Endothelial cell of umbilical vein (primary cell): ENCODE measurements at regions not wholly inside any gene's neighbourhood (a gene's known extent, or its start where the extent isn't known, plus 50 kb on each side); places are given as distances from the start of the nearest gene placed in this dataset.

Experiments used
- BruUV-seq: library from RNA; stranded (reverse); fragments of 400-500 nt; replicated peaks from 2 replicates; lab custom pipeline; 2021; lab: Mats Ljungman, UMichigan
- CTCF ChIA-PET: fragments of 300-600, 350-600 bp; sonication (Branson Sonifier 250); formaldehyde crosslinking; loops from one replicate; lab custom pipeline; 2021; ENCODE audit warnings: antibody characterized with exemption, inconsistent platforms; lab: Charles Lee
- POLR2A ChIA-PET: fragments of 300-600, 350-600 bp; sonication (Branson Sonifier 250); formaldehyde crosslinking; loops from one replicate; lab custom pipeline; 2021; ENCODE audit warnings: antibody characterized with exemption, inconsistent platforms; lab: Charles Lee
- DNase-seq: peaks from one replicate; pipeline ENCODE4 v3.0.0-alpha.2; 2011; ENCODE audit warnings: low read depth, low spot score
- FAIRE-seq: peaks from 2 replicates; lab custom pipeline; 2011; peaks lifted over from hg19 to GRCh38; lab: Jason Lieb, UNC
- H2AFZ ChIP-seq: 2 replicates; pipeline ENCODE4 v1.6.0; 2012; ENCODE audit warnings: low read depth, low read length, control low read depth, inconsistent platforms
- H3K27ac ChIP-seq: 2 replicates; pipeline ENCODE4 v1.5.1; 2011; ENCODE audit warnings: low read depth, mild to moderate bottlenecking, control low read depth, low read length, moderate library complexity; ENCODE audit not compliant: insufficient read depth
- H3K27me3 ChIP-seq, 2 experiments: 2 replicates each; pipeline versions ENCODE4 v1.6.0 to v1.6.1; 2011; ENCODE audit warnings: low read length in 2 of 2, mixed read lengths in 1 of 2; ENCODE audit not compliant: control insufficient read depth in 2 of 2, insufficient read depth in 2 of 2
- H3K36me3 ChIP-seq, 2 experiments: 2 replicates in 1 of 2; 3 replicates in 1 of 2; pipeline ENCODE4 v1.5.1; 2011; ENCODE audit warnings: low read length in 2 of 2, mild to moderate bottlenecking in 1 of 2, moderate library complexity in 1 of 2; ENCODE audit not compliant: control insufficient read depth in 2 of 2, insufficient read depth in 2 of 2; ENCODE audit errors: extremely low read depth in 1 of 2
- H3K4me1 ChIP-seq: 3 replicates; pipeline ENCODE4 v1.5.1; 2011; ENCODE audit warnings: mild to moderate bottlenecking, low read length; ENCODE audit not compliant: control insufficient read depth, insufficient read depth; ENCODE audit errors: extremely low read depth
- H3K4me2 ChIP-seq: 2 replicates; pipeline ENCODE4 v1.6.1; 2011; ENCODE audit warnings: low read length, control low read depth, mixed read lengths; ENCODE audit not compliant: insufficient read depth
- H3K4me3 ChIP-seq, 3 experiments: fragments of 200-600 bp in 1 of 3; sonication (generic), shearing (Covaris generic) in 1 of 3; replicated peaks in 1 of 3; 2 replicates each; pipeline ENCODE4 v1.5.1; 2011 to 2016; ENCODE audit warnings: control low read depth in 3 of 3, low read length in 3 of 3, mild to moderate bottlenecking in 2 of 3, inconsistent platforms in 1 of 3, low read depth in 1 of 3, moderate library complexity in 1 of 3; ENCODE audit not compliant: insufficient read depth in 1 of 3
- H3K79me2 ChIP-seq: 2 replicates; pipeline ENCODE4 v1.6.0; 2012; ENCODE audit warnings: low read length, inconsistent platforms; ENCODE audit not compliant: control insufficient read depth, insufficient read depth
- H3K9ac ChIP-seq: replicated peaks from 2 replicates; pipeline ENCODE3; 2011; ENCODE audit warnings: low read length, control low read depth; ENCODE audit not compliant: insufficient read depth; ENCODE audit errors: extremely low read depth
- H3K9me1 ChIP-seq: replicated peaks from 3 replicates; pipeline ENCODE4 v1.6.0; 2011; ENCODE audit warnings: mild to moderate bottlenecking, low read length; ENCODE audit not compliant: control insufficient read depth, insufficient read depth; ENCODE audit errors: extremely low read depth
- H3K9me3 ChIP-seq: replicated peaks from 2 replicates; pipeline ENCODE4 v1.5.1; 2012; ENCODE audit warnings: low read length, inconsistent platforms; ENCODE audit not compliant: control insufficient read depth, insufficient read depth
- H4K20me1 ChIP-seq: replicated peaks from 2 replicates; pipeline ENCODE3; 2011; ENCODE audit warnings: mild to moderate bottlenecking, low read length; ENCODE audit not compliant: control insufficient read depth, insufficient read depth; ENCODE audit errors: extremely low read depth
- CTCF ChIP-seq, 2 donors: IDR thresholded peaks; 1 replicate in 1 of 2; 2 replicates in 1 of 2; pipeline ENCODE4 v1.5.1; 2011; ENCODE audit warnings: low read length in 2 of 2, mild to moderate bottlenecking in 2 of 2, moderate library complexity in 2 of 2, control low read depth in 1 of 2, inconsistent platforms in 1 of 2, low read depth in 1 of 2; ENCODE audit not compliant: insufficient read depth in 1 of 2; ENCODE audit errors: extremely low read depth in 1 of 2
- EZH2 ChIP-seq: IDR thresholded peaks from 2 replicates; pipeline ENCODE4 v1.6.1; 2012; ENCODE audit warnings: borderline replicate concordance, low read depth, mild to moderate bottlenecking, moderate library complexity, low read length, inconsistent platforms; ENCODE audit not compliant: severe bottlenecking
- FOS ChIP-seq: IDR thresholded peaks from 2 replicates; pipeline ENCODE4 v1.6.1; 2011; ENCODE audit warnings: mild to moderate bottlenecking, low read length, moderate library complexity, borderline replicate concordance; ENCODE audit not compliant: insufficient read depth
- GATA2 ChIP-seq: IDR thresholded peaks from 2 replicates; pipeline ENCODE4 v1.7.0; 2011; ENCODE audit warnings: low read depth, mild to moderate bottlenecking, moderate library complexity, mixed read lengths, low read length; ENCODE audit not compliant: insufficient read length, insufficient read depth
- JUN ChIP-seq: IDR thresholded peaks from 2 replicates; pipeline ENCODE4 v1.6.1; 2011; ENCODE audit warnings: borderline replicate concordance, low read depth; ENCODE audit not compliant: insufficient read length, insufficient read depth
- MAX ChIP-seq: IDR thresholded peaks from 2 replicates; pipeline ENCODE4 v1.6.1; 2011; ENCODE audit not compliant: insufficient read depth, insufficient read length
- MYC ChIP-seq: IDR thresholded peaks from one replicate; pipeline ENCODE4 v1.6.1; 2011; ENCODE audit warnings: mild to moderate bottlenecking, low read depth, low read length
- POLR2A ChIP-seq: IDR thresholded peaks from 2 replicates; pipeline ENCODE4 v1.6.1; 2012; ENCODE audit warnings: low read depth, mild to moderate bottlenecking, control low read depth, low read length
- POLR2AphosphoS5 ChIP-seq: IDR thresholded peaks from 2 replicates; pipeline ENCODE4 v1.6.1; 2012; ENCODE audit warnings: low read depth, mild to moderate bottlenecking, control low read depth, low read length, moderate library complexity; ENCODE audit not compliant: insufficient read depth
- dilution Hi-C: fragments of 300-500 bp; cut with MboI; formaldehyde crosslinking; loops from one replicate; pipeline ENCODE4 v1.15.0; 2019; ENCODE audit warnings: low sequenced_read_pairs; ENCODE audit not compliant: extremely low pct_ligation_motif_present
- intact Hi-C: fragments of 100-400 bp; cut with micrococcal nuclease; formaldehyde crosslinking; loops from one replicate; pipeline ENCODE4 v1.10.0; 2022

GRCh38 chr3:109618766-109619378 is 281.5 kb upstream of the DPPA4 start:
- H3K27ac ChIP-seq: no peak overlapping the region
- intact Hi-C loops: no loop called here
- no peaks in the 10 kb centered on the region for H4K20me1 ChIP-seq
- dilution Hi-C loops: no loop called here
- H3K4me2 ChIP-seq: no peak overlapping the region
- no peaks in the 10 kb centered on the region for H3K36me3 ChIP-seq
- BruUV-seq: no TSS peak
- H2AFZ ChIP-seq: no peak overlapping the region
- no peaks in the 10 kb centered on the region for H3K9me1 ChIP-seq
- ChIA-PET POLR2A (no interaction called here), CTCF (no interaction called here)
- H3K4me1 ChIP-seq: no peaks in the 10 kb centered on the region
- no peak for DNase-seq
- H3K9me3 ChIP-seq: peaks cover 6% of the 10 kb centered on the region
- no peak for TF ChIP-seq MAX
- TF ChIP-seq POLR2AphosphoS5: no peak
- no peak for TF ChIP-seq CTCF (IDR thresholded peaks at IDR 0.05; ENCODE audit: extremely low read depth in 1 of 2, insufficient read depth in 1 of 2, low read depth in 1 of 2, low read length in 2 of 2)
- no peak for TF ChIP-seq JUN
- TF ChIP-seq FOS: no peak
- TF ChIP-seq MYC: no peak
- no peak for TF ChIP-seq POLR2A
- TF ChIP-seq GATA2: no peak
- no peak for TF ChIP-seq EZH2
- H3K9ac ChIP-seq: no peak overlapping the region
- H3K27me3 ChIP-seq: no peaks in the 10 kb centered on the region
- H3K79me2 ChIP-seq: no peaks in the 10 kb centered on the region
- no peak for FAIRE-seq
- H3K4me3 ChIP-seq: no peak overlapping the region
